Suprapubic skin (tissue), 4 donors: ENCODE measurements at regions not wholly inside any gene's neighbourhood (a gene's known extent, or its start where the extent isn't known, plus 50 kb on each side); places are given as distances from the start of the nearest gene placed in this dataset.

Experiments used
- EP300 ChIP-seq: sonication (generic); formaldehyde crosslinking; IDR thresholded peaks from one replicate; pipeline ENCODE4 v1.6.1; 2017; ENCODE audit warnings: antibody characterized with exemption
- POLR2A ChIP-seq, 2 donors: fragments of 450-650 bp; IDR thresholded peaks; one replicate each; pipeline ENCODE4 v1.6.1; 2017; ENCODE audit warnings: antibody characterized with exemption in 2 of 2, mild to moderate bottlenecking in 2 of 2, moderate library complexity in 2 of 2
- POLR2AphosphoS5 ChIP-seq, 3 donors: sonication (generic); formaldehyde crosslinking; IDR thresholded peaks; one replicate each; pipeline ENCODE4 v1.6.1; 2017; ENCODE audit warnings: antibody characterized with exemption in 3 of 3
- TF ChIP-seq, protein P1 (sequence below), 2 donors: fragments of 200-600 bp in 1 of 2; fragments of 450-650 bp in 1 of 2; sonication (generic) in 1 of 2; IDR thresholded peaks; one replicate each; pipeline ENCODE4 v1.5.1; 2016 to 2019; ENCODE audit warnings: antibody characterized with exemption in 2 of 2, mild to moderate bottlenecking in 1 of 2, moderate library complexity in 1 of 2

- TF ChIP-seq, protein P1, sequence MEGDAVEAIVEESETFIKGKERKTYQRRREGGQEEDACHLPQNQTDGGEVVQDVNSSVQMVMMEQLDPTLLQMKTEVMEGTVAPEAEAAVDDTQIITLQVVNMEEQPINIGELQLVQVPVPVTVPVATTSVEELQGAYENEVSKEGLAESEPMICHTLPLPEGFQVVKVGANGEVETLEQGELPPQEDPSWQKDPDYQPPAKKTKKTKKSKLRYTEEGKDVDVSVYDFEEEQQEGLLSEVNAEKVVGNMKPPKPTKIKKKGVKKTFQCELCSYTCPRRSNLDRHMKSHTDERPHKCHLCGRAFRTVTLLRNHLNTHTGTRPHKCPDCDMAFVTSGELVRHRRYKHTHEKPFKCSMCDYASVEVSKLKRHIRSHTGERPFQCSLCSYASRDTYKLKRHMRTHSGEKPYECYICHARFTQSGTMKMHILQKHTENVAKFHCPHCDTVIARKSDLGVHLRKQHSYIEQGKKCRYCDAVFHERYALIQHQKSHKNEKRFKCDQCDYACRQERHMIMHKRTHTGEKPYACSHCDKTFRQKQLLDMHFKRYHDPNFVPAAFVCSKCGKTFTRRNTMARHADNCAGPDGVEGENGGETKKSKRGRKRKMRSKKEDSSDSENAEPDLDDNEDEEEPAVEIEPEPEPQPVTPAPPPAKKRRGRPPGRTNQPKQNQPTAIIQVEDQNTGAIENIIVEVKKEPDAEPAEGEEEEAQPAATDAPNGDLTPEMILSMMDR (IDR thresholded peaks at IDR 0.05): no peak
- no peak for TF ChIP-seq POLR2AphosphoS5 (IDR thresholded peaks at IDR 0.05)
- TF ChIP-seq POLR2A (IDR thresholded peaks at IDR 0.05): no peak
- TF ChIP-seq EP300: no peak
Observed at GRCh38 chr7:41875513-41875912, 172.6 kb upstream of the INHBA start.
